A673 (cell line): ENCODE measurements at regions not wholly inside any gene's neighbourhood (a gene's known extent, or its start where the extent isn't known, plus 50 kb on each side); places are given as distances from the start of the nearest gene placed in this dataset.

ENCODE experiments used
- BruUV-seq: library from RNA; stranded (reverse); fragments of 400-500 nt; replicated peaks from 2 replicates; lab custom pipeline; 2021; lab: Mats Ljungman, UMichigan
- CTCF ChIA-PET: fragments of 300-600 bp; sonication (Branson Sonifier 250); formaldehyde crosslinking; loops from one replicate; lab custom pipeline; 2022; ENCODE audit warnings: antibody characterized with exemption; lab: Charles Lee
- POLR2A ChIA-PET: fragments of 300-600 bp; sonication (Branson Sonifier 250); formaldehyde crosslinking; loops from one replicate; lab custom pipeline; 2022; ENCODE audit warnings: antibody characterized with exemption; ENCODE audit not compliant: low non-redundant PET; lab: Charles Lee
- DNase-seq: peaks from one replicate; pipeline ENCODE4 v3.0.0-alpha.2; 2015; ENCODE audit warnings: low spot score
- H3K27ac ChIP-seq: fragments of 200-600 bp; sonication (generic); 2 replicates; pipeline ENCODE4 v1.5.1; 2016; ENCODE audit warnings: mixed run types, low read depth, mild to moderate bottlenecking, mixed read lengths, antibody characterized with exemption, low read length; ENCODE audit not compliant: poor library complexity, severe bottlenecking
- H3K27me3 ChIP-seq: fragments of 200-600 bp; sonication (generic); replicated peaks from 2 replicates; pipeline ENCODE4 v1.6.1; 2017; ENCODE audit warnings: mixed run types, low read depth, mild to moderate bottlenecking, mixed read lengths, antibody characterized with exemption, low read length; ENCODE audit not compliant: insufficient read depth, poor library complexity
- H3K36me3 ChIP-seq: fragments of 200-600 bp; sonication (generic); 2 replicates; pipeline ENCODE4 v1.6.1; 2016; ENCODE audit warnings: mixed run types, mild to moderate bottlenecking, mixed read lengths, antibody characterized with exemption, low read length; ENCODE audit not compliant: insufficient read depth, poor library complexity, severe bottlenecking
- H3K4me1 ChIP-seq: fragments of 200-600 bp; sonication (generic); 2 replicates; pipeline ENCODE4 v1.6.1; 2017; ENCODE audit warnings: mixed run types, mild to moderate bottlenecking, mixed read lengths, antibody characterized with exemption, low read length; ENCODE audit not compliant: insufficient read depth, poor library complexity, severe bottlenecking
- H3K4me3 ChIP-seq: fragments of 200-600 bp; sonication (generic); 2 replicates; pipeline ENCODE4 v1.5.1; 2016; ENCODE audit warnings: low read depth, mixed run types, mild to moderate bottlenecking, mixed read lengths, low read length; ENCODE audit not compliant: poor library complexity, severe bottlenecking
- H3K9me3 ChIP-seq: fragments of 200-600 bp; sonication (generic); 2 replicates; pipeline ENCODE4 v1.6.1; 2016; ENCODE audit warnings: mixed run types, low read depth, mild to moderate bottlenecking, mixed read lengths, antibody characterized with exemption, low read length; ENCODE audit not compliant: poor library complexity, severe bottlenecking
- EZH2 ChIP-seq: fragments of 200-600 bp; sonication (generic); IDR thresholded peaks from 2 replicates; pipeline ENCODE4 v1.6.1; 2017; ENCODE audit warnings: borderline replicate concordance, low read depth, mild to moderate bottlenecking, mixed read lengths, antibody characterized with exemption, low read length; ENCODE audit not compliant: poor library complexity, severe bottlenecking
- intact Hi-C: fragments of 100-400 bp; cut with micrococcal nuclease; formaldehyde crosslinking; loops from one replicate; pipeline ENCODE4 v1.10.0; 2022; ENCODE audit not compliant: unreplicated experiment
- TF ChIP-seq, protein P1 (sequence below): fragments of 300-800, 200-600 bp; sonication (generic); conservative IDR thresholded peaks from 2 replicates; pipeline ENCODE4 v1.5.1; 2017; ENCODE audit warnings: low read depth, mild to moderate bottlenecking, antibody characterized with exemption, low read length, moderate library complexity, mixed read lengths

DNA sequence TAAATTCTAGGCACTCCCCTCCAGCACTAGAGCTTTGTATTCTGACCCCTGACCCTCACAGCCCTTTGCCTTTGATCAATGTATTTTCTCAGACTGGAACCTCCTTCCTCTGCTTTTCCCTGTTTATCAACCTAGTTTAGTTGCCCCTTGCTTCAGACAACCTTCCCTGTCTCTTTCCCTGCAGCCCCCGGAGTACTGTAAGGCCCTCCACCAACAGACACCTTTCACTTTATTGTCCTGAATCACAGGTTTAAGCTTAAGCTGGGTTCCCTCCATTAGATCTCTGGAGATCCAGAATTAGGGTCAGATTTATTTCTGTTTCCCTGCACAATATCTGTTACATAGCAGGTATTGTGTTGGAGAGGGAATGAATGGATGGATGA is 140.2 kb downstream of the DDX1 start:
- CTCF ChIA-PET, result no interaction called here
- no TSS peak for BruUV-seq
- Histone ChIP-seq H3K4me3 (no peak overlapping the region), H3K36me3 (no peaks in the 10 kb centered on the region), H3K27ac (no peak overlapping the region), H3K4me1 (no peaks in the 10 kb centered on the region), H3K9me3 (no peaks in the 10 kb centered on the region), H3K27me3 (no peaks in the 10 kb centered on the region)
- no peak for DNase-seq
- intact Hi-C loops, result no loop called here
- TF ChIP-seq, protein P1, sequence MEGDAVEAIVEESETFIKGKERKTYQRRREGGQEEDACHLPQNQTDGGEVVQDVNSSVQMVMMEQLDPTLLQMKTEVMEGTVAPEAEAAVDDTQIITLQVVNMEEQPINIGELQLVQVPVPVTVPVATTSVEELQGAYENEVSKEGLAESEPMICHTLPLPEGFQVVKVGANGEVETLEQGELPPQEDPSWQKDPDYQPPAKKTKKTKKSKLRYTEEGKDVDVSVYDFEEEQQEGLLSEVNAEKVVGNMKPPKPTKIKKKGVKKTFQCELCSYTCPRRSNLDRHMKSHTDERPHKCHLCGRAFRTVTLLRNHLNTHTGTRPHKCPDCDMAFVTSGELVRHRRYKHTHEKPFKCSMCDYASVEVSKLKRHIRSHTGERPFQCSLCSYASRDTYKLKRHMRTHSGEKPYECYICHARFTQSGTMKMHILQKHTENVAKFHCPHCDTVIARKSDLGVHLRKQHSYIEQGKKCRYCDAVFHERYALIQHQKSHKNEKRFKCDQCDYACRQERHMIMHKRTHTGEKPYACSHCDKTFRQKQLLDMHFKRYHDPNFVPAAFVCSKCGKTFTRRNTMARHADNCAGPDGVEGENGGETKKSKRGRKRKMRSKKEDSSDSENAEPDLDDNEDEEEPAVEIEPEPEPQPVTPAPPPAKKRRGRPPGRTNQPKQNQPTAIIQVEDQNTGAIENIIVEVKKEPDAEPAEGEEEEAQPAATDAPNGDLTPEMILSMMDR, result no peak
- TF ChIP-seq EZH2, result no peak
- POLR2A ChIA-PET, result no interaction called here

DNA sequence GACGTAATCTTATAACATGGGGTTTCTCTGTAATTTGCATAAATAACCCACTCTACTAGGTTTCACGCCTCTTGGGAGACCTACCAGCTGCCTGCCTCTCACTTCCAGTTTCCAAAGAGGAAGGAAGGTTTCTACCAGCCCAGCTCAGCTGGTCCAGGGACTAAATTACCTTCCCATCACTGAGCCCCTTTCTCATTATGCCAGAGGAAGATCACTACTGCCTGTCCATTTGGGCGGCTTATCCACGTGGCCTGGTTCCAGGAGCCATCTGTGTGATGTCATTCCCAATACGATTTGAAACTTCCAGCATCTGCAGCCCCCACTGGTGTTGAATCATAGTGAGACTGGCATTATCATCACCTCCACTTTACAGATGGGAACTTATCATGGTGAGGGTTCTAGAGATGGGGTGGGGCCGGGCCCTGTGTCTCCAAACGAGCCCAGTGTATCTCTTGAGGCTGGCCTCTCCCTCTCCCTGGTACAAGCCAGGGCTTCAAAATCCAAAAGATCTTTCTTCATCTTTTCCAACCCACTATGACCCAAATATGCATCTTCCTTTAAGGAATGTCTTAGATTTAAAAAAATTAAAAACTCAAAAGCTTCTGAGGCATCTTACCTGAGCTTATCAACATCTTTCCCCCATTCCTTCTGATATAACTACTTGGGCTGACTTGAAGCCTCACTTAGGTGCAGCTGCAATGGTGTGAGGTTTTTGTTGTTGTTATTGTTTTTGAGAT is 140.8 kb downstream of the DDX1 start:
- no peaks in the 10 kb centered on the region for H3K36me3 ChIP-seq
- TF ChIP-seq EZH2, result no peak
- TF ChIP-seq, protein P1, result no peak
- CTCF ChIA-PET, result no interaction called here
- intact Hi-C loops, result no loop called here
- POLR2A ChIA-PET, result no interaction called here
- no peak overlapping the region for H3K4me3 ChIP-seq
- no peaks in the 10 kb centered on the region for H3K9me3 ChIP-seq
- H3K4me1 ChIP-seq, result no peaks in the 10 kb centered on the region
- no TSS peak for BruUV-seq
- H3K27me3 ChIP-seq, result no peaks in the 10 kb centered on the region
- no peak overlapping the region for H3K27ac ChIP-seq
- no peak for DNase-seq

DNA sequence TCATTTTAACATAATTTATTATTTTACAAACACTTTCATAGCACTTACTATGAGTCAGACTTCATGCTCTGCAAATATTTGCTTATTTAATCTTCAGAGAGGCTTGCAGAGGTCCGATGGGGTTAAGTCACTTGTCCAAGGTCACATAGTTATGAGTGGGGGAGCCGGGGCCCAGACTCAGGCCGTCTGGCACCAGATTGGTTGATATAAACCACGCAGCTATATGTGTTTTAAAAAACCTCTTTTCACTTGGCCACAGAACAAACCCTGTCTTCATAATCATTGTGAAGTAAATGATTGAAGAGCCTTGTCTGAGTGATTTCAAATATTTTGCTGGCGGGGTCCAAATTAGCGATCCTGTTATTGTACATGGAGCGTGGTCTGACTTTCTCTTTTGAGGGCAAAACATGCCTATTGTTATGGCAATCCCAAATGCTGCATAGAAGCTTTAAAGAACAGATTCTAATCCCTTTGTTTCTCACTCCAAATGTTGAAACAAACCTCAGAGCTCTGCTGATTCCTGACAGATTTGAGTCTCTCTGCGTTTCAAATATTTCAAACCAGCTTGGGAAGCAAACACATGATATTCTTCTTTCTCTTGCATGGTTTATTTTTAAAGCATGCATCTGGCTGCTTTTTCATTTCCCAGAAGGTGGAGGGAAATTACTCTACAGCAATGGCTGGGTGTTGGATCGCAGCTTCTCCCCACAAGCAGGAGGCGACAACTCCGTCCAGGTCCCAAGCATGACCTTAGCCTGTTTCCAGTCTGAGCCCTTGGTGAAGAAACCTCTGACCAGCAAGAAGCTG is 142.4 kb downstream of the DDX1 start:
- DNase-seq, result no peak
- Histone ChIP-seq H3K27me3 (no peaks in the 10 kb centered on the region), H3K4me1 (no peaks in the 10 kb centered on the region), H3K9me3 (no peaks in the 10 kb centered on the region), H3K4me3 (no peak overlapping the region), H3K36me3 (no peaks in the 10 kb centered on the region), H3K27ac (no peak overlapping the region)
- ChIA-PET CTCF (no interaction called here), POLR2A (no interaction called here)
- no TSS peak for BruUV-seq
- intact Hi-C loops, result no loop called here
- TF ChIP-seq, protein P1, result no peak
- TF ChIP-seq EZH2, result no peak
